GM12873 (cell line): ENCODE measurements at regions not wholly inside any gene's neighbourhood (a gene's known extent, or its start where the extent isn't known, plus 50 kb on each side); places are given as distances from the start of the nearest gene placed in this dataset.

Experiments
- TF ChIP-seq, protein P1 (sequence below): IDR thresholded peaks from 2 replicates; pipeline ENCODE4 v1.5.1; 2012; ENCODE audit warnings: low read depth, mild to moderate bottlenecking, moderate library complexity, low read length, control low read depth; ENCODE audit not compliant: insufficient read depth; ENCODE audit errors: missing control alignments

DNA sequence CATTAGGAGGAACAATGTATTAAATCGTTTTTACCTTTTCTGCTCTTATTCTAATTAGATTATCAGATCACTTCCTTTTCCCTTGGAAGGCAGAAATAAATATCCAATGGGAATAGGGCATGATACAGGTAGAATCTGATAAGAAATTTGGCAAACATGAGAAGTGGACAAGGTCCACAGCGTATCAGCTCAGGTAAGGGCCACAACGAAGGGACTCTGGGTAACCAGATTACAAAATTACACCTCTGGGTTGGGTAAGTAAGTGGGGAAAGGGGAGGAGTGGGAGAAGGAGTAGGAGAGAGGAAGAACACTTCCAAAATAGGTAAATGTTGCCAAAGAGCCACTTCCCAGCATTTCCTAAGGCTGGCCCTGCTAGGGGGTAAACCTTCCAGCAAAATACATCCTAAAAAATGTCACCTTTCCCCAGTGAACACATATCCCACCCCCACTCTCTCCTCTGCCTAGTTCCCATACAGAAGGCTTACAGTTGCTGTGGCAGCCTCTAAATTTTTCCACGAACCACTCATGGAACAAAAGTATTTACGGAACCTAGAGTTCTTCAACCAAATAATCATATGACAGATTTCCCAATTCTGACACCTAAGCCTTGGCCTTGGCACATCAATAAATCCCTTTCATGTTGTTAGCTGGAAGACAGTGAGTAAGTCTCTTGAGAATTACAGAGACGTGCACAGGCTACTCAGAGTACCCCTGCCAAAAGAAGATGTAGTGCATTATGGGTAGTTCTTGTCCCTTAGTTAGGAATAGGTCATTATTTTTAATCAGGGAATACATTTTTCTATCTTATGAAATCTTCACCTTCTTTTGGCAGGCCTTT is 51.5 kb upstream of the DLX6 start:
- TF ChIP-seq, protein P1, sequence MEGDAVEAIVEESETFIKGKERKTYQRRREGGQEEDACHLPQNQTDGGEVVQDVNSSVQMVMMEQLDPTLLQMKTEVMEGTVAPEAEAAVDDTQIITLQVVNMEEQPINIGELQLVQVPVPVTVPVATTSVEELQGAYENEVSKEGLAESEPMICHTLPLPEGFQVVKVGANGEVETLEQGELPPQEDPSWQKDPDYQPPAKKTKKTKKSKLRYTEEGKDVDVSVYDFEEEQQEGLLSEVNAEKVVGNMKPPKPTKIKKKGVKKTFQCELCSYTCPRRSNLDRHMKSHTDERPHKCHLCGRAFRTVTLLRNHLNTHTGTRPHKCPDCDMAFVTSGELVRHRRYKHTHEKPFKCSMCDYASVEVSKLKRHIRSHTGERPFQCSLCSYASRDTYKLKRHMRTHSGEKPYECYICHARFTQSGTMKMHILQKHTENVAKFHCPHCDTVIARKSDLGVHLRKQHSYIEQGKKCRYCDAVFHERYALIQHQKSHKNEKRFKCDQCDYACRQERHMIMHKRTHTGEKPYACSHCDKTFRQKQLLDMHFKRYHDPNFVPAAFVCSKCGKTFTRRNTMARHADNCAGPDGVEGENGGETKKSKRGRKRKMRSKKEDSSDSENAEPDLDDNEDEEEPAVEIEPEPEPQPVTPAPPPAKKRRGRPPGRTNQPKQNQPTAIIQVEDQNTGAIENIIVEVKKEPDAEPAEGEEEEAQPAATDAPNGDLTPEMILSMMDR, result no peak
